Glutamatergic neuron (in vitro differentiated cells): ENCODE measurements at regions not wholly inside any gene's neighbourhood (a gene's known extent, or its start where the extent isn't known, plus 50 kb on each side); places are given as distances from the start of the nearest gene placed in this dataset.

Experiments used
- DNase-seq: peaks from one replicate; pipeline ENCODE4 v3.0.0; 2022
- H3K27ac Mint-ChIP-seq: one replicate; pipeline ENCODE4 v1.8.0; 2020; ENCODE audit warnings: mild to moderate bottlenecking, mixed read lengths, inconsistent platforms; ENCODE audit not compliant: unreplicated experiment
- H3K27me3 Mint-ChIP-seq: one replicate; pipeline ENCODE4 v1.8.0; 2020; ENCODE audit warnings: mild to moderate bottlenecking, moderate library complexity, mixed read lengths, inconsistent platforms; ENCODE audit not compliant: unreplicated experiment
- H3K36me3 Mint-ChIP-seq: one replicate; pipeline ENCODE4 v1.8.0; 2020; ENCODE audit warnings: mild to moderate bottlenecking, mixed read lengths, inconsistent platforms; ENCODE audit not compliant: unreplicated experiment
- H3K4me1 Mint-ChIP-seq: one replicate; pipeline ENCODE4 v1.8.0; 2020; ENCODE audit warnings: mild to moderate bottlenecking, low read depth, mixed read lengths, inconsistent platforms; ENCODE audit not compliant: unreplicated experiment
- H3K4me3 Mint-ChIP-seq: one replicate; pipeline ENCODE4 v1.8.0; 2020; ENCODE audit warnings: mild to moderate bottlenecking, mixed read lengths, inconsistent platforms; ENCODE audit not compliant: unreplicated experiment
- H3K9me3 Mint-ChIP-seq: one replicate; pipeline ENCODE4 v1.8.0; 2020; ENCODE audit warnings: mild to moderate bottlenecking, moderate library complexity, mixed read lengths, inconsistent platforms; ENCODE audit not compliant: unreplicated experiment
- TF ChIP-seq, protein P1 (sequence below): fragments of 200-600 bp; sonication (generic); IDR thresholded peaks from one replicate; pipeline ENCODE4 v1.5.0; 2021; ENCODE audit not compliant: partially characterized antibody, unreplicated experiment

DNA sequence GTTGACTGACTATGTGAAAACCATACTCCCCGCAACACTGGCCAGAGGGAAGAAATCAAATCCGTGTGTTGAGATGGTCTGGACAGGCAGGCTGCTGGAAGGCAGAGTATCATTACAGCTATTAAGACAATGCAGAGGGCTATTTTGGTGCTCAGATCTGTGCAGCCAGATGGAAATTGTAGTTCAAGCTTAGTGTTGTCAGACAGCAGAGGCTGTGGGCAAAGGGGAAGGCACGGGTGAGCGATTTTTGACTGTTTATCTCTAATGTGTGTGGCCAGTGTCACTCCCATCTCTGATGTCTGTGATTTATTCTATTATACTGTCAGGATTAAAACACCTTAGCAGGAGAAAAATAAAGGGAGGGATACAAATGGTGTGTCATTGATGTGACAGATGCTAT lies 984.4 kb upstream of the WWC1 start:
- TF ChIP-seq, protein P1, sequence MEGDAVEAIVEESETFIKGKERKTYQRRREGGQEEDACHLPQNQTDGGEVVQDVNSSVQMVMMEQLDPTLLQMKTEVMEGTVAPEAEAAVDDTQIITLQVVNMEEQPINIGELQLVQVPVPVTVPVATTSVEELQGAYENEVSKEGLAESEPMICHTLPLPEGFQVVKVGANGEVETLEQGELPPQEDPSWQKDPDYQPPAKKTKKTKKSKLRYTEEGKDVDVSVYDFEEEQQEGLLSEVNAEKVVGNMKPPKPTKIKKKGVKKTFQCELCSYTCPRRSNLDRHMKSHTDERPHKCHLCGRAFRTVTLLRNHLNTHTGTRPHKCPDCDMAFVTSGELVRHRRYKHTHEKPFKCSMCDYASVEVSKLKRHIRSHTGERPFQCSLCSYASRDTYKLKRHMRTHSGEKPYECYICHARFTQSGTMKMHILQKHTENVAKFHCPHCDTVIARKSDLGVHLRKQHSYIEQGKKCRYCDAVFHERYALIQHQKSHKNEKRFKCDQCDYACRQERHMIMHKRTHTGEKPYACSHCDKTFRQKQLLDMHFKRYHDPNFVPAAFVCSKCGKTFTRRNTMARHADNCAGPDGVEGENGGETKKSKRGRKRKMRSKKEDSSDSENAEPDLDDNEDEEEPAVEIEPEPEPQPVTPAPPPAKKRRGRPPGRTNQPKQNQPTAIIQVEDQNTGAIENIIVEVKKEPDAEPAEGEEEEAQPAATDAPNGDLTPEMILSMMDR, result no peak
- no peak overlapping the region for H3K4me3 Mint-ChIP-seq
- peaks cover 17% of the 10 kb centered on the region for H3K4me1 Mint-ChIP-seq
- H3K27me3 Mint-ChIP-seq, result peaks cover 2% of the 10 kb centered on the region
- H3K27ac Mint-ChIP-seq, result peak overlapping the region; percentile 62
- no peak for DNase-seq
- H3K9me3 Mint-ChIP-seq, result peaks cover 1% of the 10 kb centered on the region
- H3K36me3 Mint-ChIP-seq, result no peaks in the 10 kb centered on the region

DNA sequence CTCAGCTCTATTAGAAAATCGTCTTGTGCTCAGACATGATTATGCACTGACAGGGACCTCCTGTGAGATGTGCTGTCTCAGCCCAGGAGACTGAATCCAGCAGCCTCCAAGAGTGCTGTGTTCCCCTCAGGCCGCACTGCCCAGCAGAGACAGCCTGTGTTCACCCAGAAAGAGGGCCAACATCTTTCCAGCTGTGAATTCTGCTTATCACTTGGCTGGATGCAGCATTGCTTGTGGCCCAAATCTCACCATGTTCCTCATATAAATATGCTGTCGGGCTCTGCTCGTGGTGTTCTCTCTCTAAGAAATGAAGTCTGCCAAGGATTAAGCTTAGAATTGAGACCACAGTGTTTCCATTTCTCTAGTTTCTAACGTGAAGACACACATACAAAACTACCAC lies 983.0 kb upstream of the WWC1 start:
- TF ChIP-seq, protein P1, result no peak

GRCh38 chr5:167309941-167310517 lies 981.4 kb upstream of the WWC1 start:
- peaks cover 16% of the 10 kb centered on the region for H3K4me1 Mint-ChIP-seq
- TF ChIP-seq, protein P1, result no peak
- no peak overlapping the region for H3K27ac Mint-ChIP-seq
- H3K36me3 Mint-ChIP-seq, result no peaks in the 10 kb centered on the region
- no peak overlapping the region for H3K4me3 Mint-ChIP-seq
- no peak for DNase-seq
- no peaks in the 10 kb centered on the region for H3K27me3 Mint-ChIP-seq
- peaks cover 3% of the 10 kb centered on the region for H3K9me3 Mint-ChIP-seq

More for the DNA sequence above, 983.0 kb upstream of the WWC1 start:
- no peak overlapping the region for H3K27ac Mint-ChIP-seq
- H3K4me1 Mint-ChIP-seq, result peaks cover 17% of the 10 kb centered on the region
- H3K4me3 Mint-ChIP-seq, result no peak overlapping the region
- peaks cover 1% of the 10 kb centered on the region for H3K9me3 Mint-ChIP-seq
- H3K36me3 Mint-ChIP-seq, result no peaks in the 10 kb centered on the region
- no peaks in the 10 kb centered on the region for H3K27me3 Mint-ChIP-seq
- DNase-seq, result no peak

- H3K4me1 Mint-ChIP-seq, result peaks cover 14% of the 10 kb centered on the region
- no peaks in the 10 kb centered on the region for H3K36me3 Mint-ChIP-seq
- no peak overlapping the region for H3K27ac Mint-ChIP-seq
- no peak overlapping the region for H3K4me3 Mint-ChIP-seq
- no peak for DNase-seq
- peaks cover 3% of the 10 kb centered on the region for H3K9me3 Mint-ChIP-seq
- H3K27me3 Mint-ChIP-seq, result no peaks in the 10 kb centered on the region
- TF ChIP-seq, protein P1, result no peak
Observed at GRCh38 chr5:167311340-167311739, 980.1 kb upstream of the WWC1 start.

GRCh38 chr5:167312225-167312624 lies 979.2 kb upstream of the WWC1 start:
- Mint-ChIP-seq H3K9me3 (peaks cover 3% of the 10 kb centered on the region), H3K4me3 (no peak overlapping the region), H3K27ac (no peak overlapping the region), H3K4me1 (peaks cover 8% of the 10 kb centered on the region), H3K27me3 (no peaks in the 10 kb centered on the region), H3K36me3 (no peaks in the 10 kb centered on the region)
- TF ChIP-seq, protein P1, result no peak
- DNase-seq, result no peak
